Heart left ventricle (tissue), 16 donors: ENCODE measurements at regions not wholly inside any gene's neighbourhood (a gene's known extent, or its start where the extent isn't known, plus 50 kb on each side); places are given as distances from the start of the nearest gene placed in this dataset.

Experiments used
- ATAC-seq, 4 donors: fragments of 200-7000 bp; cut with Tn5 transposase; one replicate each; pipeline ENCODE4 v1.9.1; 2020 to 2022; ENCODE audit warnings: moderate library complexity in 4 of 4, mild to moderate bottlenecking in 3 of 4, moderate number of reproducible peaks in 1 of 4
- DNase-seq, 5 donors: peaks; one replicate each; pipeline ENCODE4 v3.0.0-alpha.2; 2020
- H3K27ac ChIP-seq, 12 donors: fragments of 200-600 bp; sonication (generic) in 4 of 12; one replicate each; pipeline versions ENCODE4 v1.5.0 to v1.8.0; 2016 to 2022; ENCODE audit warnings: mild to moderate bottlenecking in 2 of 12
- H3K27me3 ChIP-seq, 9 donors: fragments of 200-600 bp; sonication (generic) in 2 of 9; one replicate each; pipeline versions ENCODE4 v1.5.1 to v1.8.0; 2016 to 2022; ENCODE audit warnings: mild to moderate bottlenecking in 3 of 9
- H3K36me3 ChIP-seq, 9 donors: fragments of 200-600 bp; sonication (generic) in 2 of 9; one replicate each; pipeline versions ENCODE4 v1.5.0 to v1.8.0; 2018 to 2022; ENCODE audit warnings: mild to moderate bottlenecking in 2 of 9
- H3K4me1 ChIP-seq, 12 donors: fragments of 200-600 bp; sonication (generic) in 4 of 12; one replicate each; pipeline versions ENCODE4 v1.5.0 to v1.8.0; 2016 to 2022; ENCODE audit warnings: mild to moderate bottlenecking in 3 of 12
- H3K4me3 ChIP-seq, 12 donors: fragments of 200-600 bp; sonication (generic) in 4 of 12; one replicate each; pipeline versions ENCODE4 v1.5.0 to v1.8.0; 2017 to 2022; ENCODE audit warnings: mild to moderate bottlenecking in 9 of 12, moderate library complexity in 4 of 12
- H3K9me3 ChIP-seq, 12 donors: fragments of 200-600 bp; sonication (generic) in 4 of 12; one replicate each; pipeline versions ENCODE4 v1.5.0 to v1.8.0; 2016 to 2022; ENCODE audit warnings: mild to moderate bottlenecking in 1 of 12
- CTCF ChIP-seq, 12 donors: fragments of 200-600 bp; sonication (generic) in 4 of 12; IDR thresholded peaks; one replicate each; pipeline versions ENCODE4 v1.5.0 to v1.8.0; 2018 to 2022; ENCODE audit warnings: antibody characterized with exemption in 12 of 12, mild to moderate bottlenecking in 5 of 12
- POLR2A ChIP-seq, 2 donors: fragments of 450-650 bp; IDR thresholded peaks; one replicate each; pipeline ENCODE4 v1.6.1; 2017; ENCODE audit warnings: antibody characterized with exemption in 2 of 2, mild to moderate bottlenecking in 2 of 2, moderate library complexity in 2 of 2
- WGBS, 4 donors: extraction: QIAGEN DNeasy Blood & Tissue Kit in 2 of 4; methylation state at CpG; one replicate each; pipeline versions ENCODE4 v1.1.5 to v1.1.7; 2013 to 2018; 5-methylcytosine and 5-hydroxymethylcytosine counted together
- intact Hi-C, 10 donors: fragments of 100-400 bp; cut with DNase I; formaldehyde crosslinking; loops; one replicate each; pipeline versions ENCODE4 v1.11.1 to v1.14.2; 2022
- donor health status: ischemic (EF 13 %, LVEDD 7.1; RV severe dilation, severe dysfunction).
- donor health status: healthy with polysubstance abuse.
- donor health status: DM: no; HTN: yes; CAD: no.
- donor health status: DM: no; HTN: no; CAD: no.
- donor health status: ischemic (EF 25% LVEDD 6.9; RV normal size, moderate dysfunction).
- donor health status: ischemic (EF 25% LVEDD 5.7; RV mildly dilated, moderate dysfunction).
- donor health status: healthy.
- donor health status: DM: yes; HTN: yes; CAD: no.
- donor health status: ischemic (EF 35%, LVEDD 5.7; RV mildly dilated, moderate dysfunction).
- donor health status: nonischemic (EF 11% LVEDD 7.7; RV severe dilation, severe dysfunction).
- donor health status: DM: yes; HTN: yes; CAD: no.
- donor health status: PGD.
- donor health status: ischemic (EF 29% LVEDD 5.4; RV normal size, mild dysfunction).
- donor health status: nonischemic (EF 23%, LVEDD 6.1; RV moderate dilation, normal function).

- no peak for TF ChIP-seq CTCF (IDR thresholded peaks at IDR 0.05)
- no peak for TF ChIP-seq POLR2A (IDR thresholded peaks at IDR 0.05)
- 68 to 72% (median 70%) methylated on average over 2 of the region's 2 CpGs for WGBS, 4 donors
- H3K9me3 ChIP-seq, result no peaks in the 10 kb centered on the region
- H3K27ac ChIP-seq, result peak overlapping the region in 1 of 12 donors; percentile 77
- no peaks in the 10 kb centered on the region for H3K27me3 ChIP-seq
- peak in 1 of 4 donors; percentile 42 for ATAC-seq
- intact Hi-C loops, result no loop called here
- no peak for DNase-seq
- H3K36me3 ChIP-seq, result no peaks in the 10 kb centered on the region
- H3K4me3 ChIP-seq, result no peak overlapping the region
- peaks cover 0 to 15% (median 0%) of the 10 kb centered on the region in 12 donors for H3K4me1 ChIP-seq
These were observed 464.6 kb downstream of the PCNX1 start for GRCh38 chr14:71371711-71372396.

- peak overlapping the region in 1 of 12 donors; percentile 77 for H3K27ac ChIP-seq
- H3K9me3 ChIP-seq, result no peaks in the 10 kb centered on the region
- TF ChIP-seq CTCF (IDR thresholded peaks at IDR 0.05) (no peak), POLR2A (IDR thresholded peaks at IDR 0.05) (no peak)
- WGBS, 4 donors, result 78 to 88% (median 79%) methylated on average over 4 of the region's 4 CpGs
- ATAC-seq, result peak in 1 of 4 donors; percentile 37
- intact Hi-C loops, result no loop called here
- H3K36me3 ChIP-seq, result no peaks in the 10 kb centered on the region
- H3K4me1 ChIP-seq, result peaks cover 0 to 15% (median 0%) of the 10 kb centered on the region in 12 donors
- no peaks in the 10 kb centered on the region for H3K27me3 ChIP-seq
- DNase-seq, result no peak
- no peak overlapping the region for H3K4me3 ChIP-seq
These were observed 465.2 kb downstream of the PCNX1 start for GRCh38 chr14:71372411-71372838.

- Histone ChIP-seq H3K36me3 (no peaks in the 10 kb centered on the region), H3K9me3 (no peaks in the 10 kb centered on the region), H3K4me3 (no peak overlapping the region), H3K4me1 (peaks cover 0 to 24% (median 0%) of the 10 kb centered on the region in 12 donors), H3K27me3 (no peaks in the 10 kb centered on the region), H3K27ac (peak overlapping the region in 1 of 12 donors; percentile 77)
- no peak for ATAC-seq
- DNase-seq, result no peak
- intact Hi-C loops, result no loop called here
- TF ChIP-seq CTCF (IDR thresholded peaks at IDR 0.05), result no peak
- no peak for TF ChIP-seq POLR2A (IDR thresholded peaks at IDR 0.05)
- 65 to 78% (median 70%) methylated on average over 1 of the region's 1 CpG for WGBS, 4 donors
These were observed 466.5 kb downstream of the PCNX1 start for GRCh38 chr14:71373773-71374172.

- ATAC-seq (no peak), DNase-seq (no peak)
- TF ChIP-seq CTCF (IDR thresholded peaks at IDR 0.05), result no peak
- no peak for TF ChIP-seq POLR2A (IDR thresholded peaks at IDR 0.05)
- intact Hi-C loops, result no loop called here
- Histone ChIP-seq H3K36me3 (no peaks in the 10 kb centered on the region), H3K9me3 (no peaks in the 10 kb centered on the region), H3K4me1 (peaks cover 0 to 29% (median 0%) of the 10 kb centered on the region in 12 donors), H3K4me3 (no peak overlapping the region), H3K27me3 (no peaks in the 10 kb centered on the region), H3K27ac (no peak overlapping the region)
- 88 to 96% (median 93%) methylated on average over 1 of the region's 1 CpG for whole genome bisulfite sequencing, 4 donors
These were observed 467.7 kb downstream of the PCNX1 start for GRCh38 chr14:71374989-71375388.
